ENCODE measurements at regions not wholly inside any gene's neighbourhood (a gene's known extent, or its start where the extent isn't known, plus 50 kb on each side); places are given as distances from the start of the nearest gene placed in this dataset.
"Not testable (repeated sequence)": the region's sequence is repeated elsewhere in the genome, so short reads cannot be mapped to it uniquely, and the experiment has no call there.

DNA sequence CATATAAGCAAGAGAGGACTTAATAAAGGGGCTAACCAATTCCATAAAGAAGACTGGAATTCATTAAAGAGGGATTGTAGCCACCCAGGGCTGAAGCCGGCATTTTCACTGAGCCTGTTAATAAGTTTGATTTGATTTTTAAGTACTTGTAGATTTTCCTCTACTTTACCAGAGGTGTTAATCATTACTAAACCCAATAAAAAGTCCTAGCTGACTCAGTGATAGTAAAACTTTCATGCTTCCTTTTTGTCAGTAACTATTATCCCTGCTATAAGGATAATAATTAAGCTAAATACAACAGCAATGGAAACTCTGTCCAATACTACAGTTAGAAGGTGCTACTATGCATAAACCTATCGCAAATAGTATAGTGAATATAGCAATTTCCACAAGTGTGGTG lies 260.2 kb downstream of the CEMIP2 start:
- not testable (repeated sequence) for H3K27ac ChIP-seq; H3K79me2 ChIP-seq; DNase-seq (ENCODE audit: low spot score); H3K4me2 ChIP-seq; H3K4me1 ChIP-seq (ENCODE audit: insufficient read depth); H3K27me3 ChIP-seq; H2AFZ ChIP-seq; H3K4me3 ChIP-seq; H3K9me3 ChIP-seq (ENCODE audit: low read depth); H3K9me2 ChIP-seq (replicated peaks; ENCODE audit: insufficient read depth); H3K36me3 ChIP-seq (replicated peaks; ENCODE audit: insufficient read depth, low read depth); H4K20me1 ChIP-seq (ENCODE audit: insufficient read depth, poor library complexity, severe bottlenecking)
- WGBS (ENCODE audit: low lambda C conversion rate, missing lambda C conversion rate) = 58% methylated on average over 2 of the region's 2 CpGs

DNA sequence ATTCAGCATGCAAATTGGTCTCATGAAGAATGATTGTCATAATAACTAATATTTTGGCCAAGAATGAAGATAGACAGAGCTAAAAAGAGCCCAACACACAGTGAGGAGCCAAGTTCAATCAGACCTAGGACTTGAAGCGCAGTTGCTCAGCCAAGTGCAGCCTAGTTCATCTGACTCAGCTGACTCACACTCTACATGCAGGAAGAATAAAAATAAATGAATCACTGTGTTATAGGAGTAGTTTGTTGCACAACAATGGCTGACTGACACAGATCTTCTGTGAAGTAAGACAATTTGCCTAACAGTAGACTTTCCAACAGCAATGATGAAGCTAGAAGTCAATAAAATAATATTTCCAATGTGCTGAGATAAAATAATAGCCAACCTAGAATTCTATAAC lies 261.5 kb downstream of the CEMIP2 start:
- no peaks in the 10 kb centered on the region for H3K27me3 ChIP-seq
- no peak overlapping the region for H3K4me3 ChIP-seq
- H3K27ac ChIP-seq = no peak overlapping the region
- H3K79me2 ChIP-seq = no peaks in the 10 kb centered on the region
- WGBS (ENCODE audit: low lambda C conversion rate, missing lambda C conversion rate) = 96% methylated on average over 1 of the region's 1 CpG
- TF ChIP-seq EZH2 (IDR thresholded peaks at IDR 0.05; ENCODE audit: borderline replicate concordance) (no peak), EZH2phosphoT487 (IDR thresholded peaks at IDR 0.05; ENCODE audit: low read depth, severe bottlenecking, unreplicated experiment) (no peak)
- H4K20me1 ChIP-seq (ENCODE audit: insufficient read depth, poor library complexity, severe bottlenecking) = no peaks in the 10 kb centered on the region
- H3K4me2 ChIP-seq = no peak overlapping the region
- no peak overlapping the region for H2AFZ ChIP-seq
- peak; percentile 52 for DNase-seq (ENCODE audit: low spot score)
- H3K4me1 ChIP-seq (ENCODE audit: insufficient read depth) = no peaks in the 10 kb centered on the region
- no peaks in the 10 kb centered on the region for H3K9me3 ChIP-seq (ENCODE audit: low read depth)
- no peaks in the 10 kb centered on the region for H3K36me3 ChIP-seq (replicated peaks; ENCODE audit: insufficient read depth, low read depth)
- H3K9me2 ChIP-seq (replicated peaks; ENCODE audit: insufficient read depth) = no peaks in the 10 kb centered on the region

DNA sequence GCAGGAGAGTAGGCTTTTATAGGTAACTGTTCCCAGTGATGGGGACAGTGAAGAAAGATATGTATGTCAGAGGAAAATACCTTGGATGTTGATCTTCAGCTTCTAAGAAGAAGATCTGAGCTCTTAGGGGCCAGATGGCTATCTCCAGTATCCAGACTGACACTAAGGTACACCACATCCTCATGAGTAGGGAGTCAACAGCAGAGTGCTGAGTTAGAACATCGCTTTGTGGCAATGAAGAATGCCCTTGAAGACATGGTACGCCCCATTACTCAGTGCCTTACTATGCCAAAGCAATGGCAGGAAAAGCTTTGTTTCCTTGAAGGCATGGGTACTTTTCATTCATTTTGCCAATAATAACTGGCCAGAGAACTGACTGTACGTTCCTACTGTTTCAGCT lies 263.7 kb downstream of the CEMIP2 start:
- Histone ChIP-seq H3K27me3 (no peaks in the 10 kb centered on the region), H3K9me3 (ENCODE audit: low read depth) (no peaks in the 10 kb centered on the region), H3K36me3 (replicated peaks; ENCODE audit: insufficient read depth, low read depth) (no peaks in the 10 kb centered on the region), H4K20me1 (ENCODE audit: insufficient read depth, poor library complexity, severe bottlenecking) (no peaks in the 10 kb centered on the region), H3K79me2 (no peaks in the 10 kb centered on the region), H2AFZ (no peak overlapping the region), H3K9me2 (replicated peaks; ENCODE audit: insufficient read depth) (no peaks in the 10 kb centered on the region), H3K27ac (no peak overlapping the region), H3K4me2 (no peak overlapping the region), H3K4me3 (no peak overlapping the region), H3K4me1 (ENCODE audit: insufficient read depth) (no peaks in the 10 kb centered on the region)
- TF ChIP-seq EZH2 (IDR thresholded peaks at IDR 0.05; ENCODE audit: borderline replicate concordance) (no peak), EZH2phosphoT487 (IDR thresholded peaks at IDR 0.05; ENCODE audit: low read depth, severe bottlenecking, unreplicated experiment) (no peak)
- TF ChIP-seq, protein P1, sequence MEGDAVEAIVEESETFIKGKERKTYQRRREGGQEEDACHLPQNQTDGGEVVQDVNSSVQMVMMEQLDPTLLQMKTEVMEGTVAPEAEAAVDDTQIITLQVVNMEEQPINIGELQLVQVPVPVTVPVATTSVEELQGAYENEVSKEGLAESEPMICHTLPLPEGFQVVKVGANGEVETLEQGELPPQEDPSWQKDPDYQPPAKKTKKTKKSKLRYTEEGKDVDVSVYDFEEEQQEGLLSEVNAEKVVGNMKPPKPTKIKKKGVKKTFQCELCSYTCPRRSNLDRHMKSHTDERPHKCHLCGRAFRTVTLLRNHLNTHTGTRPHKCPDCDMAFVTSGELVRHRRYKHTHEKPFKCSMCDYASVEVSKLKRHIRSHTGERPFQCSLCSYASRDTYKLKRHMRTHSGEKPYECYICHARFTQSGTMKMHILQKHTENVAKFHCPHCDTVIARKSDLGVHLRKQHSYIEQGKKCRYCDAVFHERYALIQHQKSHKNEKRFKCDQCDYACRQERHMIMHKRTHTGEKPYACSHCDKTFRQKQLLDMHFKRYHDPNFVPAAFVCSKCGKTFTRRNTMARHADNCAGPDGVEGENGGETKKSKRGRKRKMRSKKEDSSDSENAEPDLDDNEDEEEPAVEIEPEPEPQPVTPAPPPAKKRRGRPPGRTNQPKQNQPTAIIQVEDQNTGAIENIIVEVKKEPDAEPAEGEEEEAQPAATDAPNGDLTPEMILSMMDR (IDR thresholded peaks at IDR 0.05; ENCODE audit: poor library complexity) = no peak
- 95% methylated on average over 3 of the region's 3 CpGs for WGBS (ENCODE audit: low lambda C conversion rate, missing lambda C conversion rate)
- no peak for DNase-seq (ENCODE audit: low spot score)

DNA sequence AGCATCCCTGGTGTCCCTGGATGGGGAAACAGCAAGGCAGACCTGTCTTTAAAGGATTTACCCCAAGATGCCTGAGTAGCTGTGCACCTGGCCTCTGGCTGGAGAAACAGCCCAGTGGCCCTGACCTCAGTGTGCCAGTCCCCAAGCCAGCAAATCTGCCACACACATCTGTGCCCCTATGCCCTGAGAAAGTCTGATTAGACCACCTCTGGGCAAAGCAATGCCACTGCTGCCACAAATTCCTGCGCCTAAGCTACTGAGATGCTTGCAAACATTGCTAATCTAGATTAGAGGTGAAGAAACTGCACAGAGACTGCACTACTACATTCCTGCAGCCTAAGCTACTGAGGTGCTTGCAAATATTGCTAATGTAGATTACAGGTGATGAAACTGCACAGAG lies 269.6 kb downstream of the CEMIP2 start:
- Histone ChIP-seq H3K4me1 (ENCODE audit: insufficient read depth) (no peaks in the 10 kb centered on the region), H3K79me2 (no peaks in the 10 kb centered on the region), H3K9me2 (replicated peaks; ENCODE audit: insufficient read depth) (no peaks in the 10 kb centered on the region), H3K27me3 (no peaks in the 10 kb centered on the region), H3K9me3 (ENCODE audit: low read depth) (no peaks in the 10 kb centered on the region), H2AFZ (no peak overlapping the region), H3K4me2 (no peak overlapping the region), H3K36me3 (replicated peaks; ENCODE audit: insufficient read depth, low read depth) (no peaks in the 10 kb centered on the region), H3K4me3 (no peak overlapping the region), H3K27ac (no peak overlapping the region), H4K20me1 (ENCODE audit: insufficient read depth, poor library complexity, severe bottlenecking) (no peaks in the 10 kb centered on the region)
- 96% methylated on average over 1 of the region's 1 CpG for WGBS (ENCODE audit: low lambda C conversion rate, missing lambda C conversion rate)
- no peak for TF ChIP-seq EZH2 (IDR thresholded peaks at IDR 0.05; ENCODE audit: borderline replicate concordance)
- no peak for TF ChIP-seq EZH2phosphoT487 (IDR thresholded peaks at IDR 0.05; ENCODE audit: low read depth, severe bottlenecking, unreplicated experiment)
- TF ChIP-seq, protein P1 (IDR thresholded peaks at IDR 0.05; ENCODE audit: poor library complexity) = no peak
- no peak for DNase-seq (ENCODE audit: low spot score)

Measured in hepatocyte (in vitro differentiated cells).